ENCODE measurements at regions not wholly inside any gene's neighbourhood (a gene's known extent, or its start where the extent isn't known, plus 50 kb on each side); places are given as distances from the start of the nearest gene placed in this dataset.

DNA sequence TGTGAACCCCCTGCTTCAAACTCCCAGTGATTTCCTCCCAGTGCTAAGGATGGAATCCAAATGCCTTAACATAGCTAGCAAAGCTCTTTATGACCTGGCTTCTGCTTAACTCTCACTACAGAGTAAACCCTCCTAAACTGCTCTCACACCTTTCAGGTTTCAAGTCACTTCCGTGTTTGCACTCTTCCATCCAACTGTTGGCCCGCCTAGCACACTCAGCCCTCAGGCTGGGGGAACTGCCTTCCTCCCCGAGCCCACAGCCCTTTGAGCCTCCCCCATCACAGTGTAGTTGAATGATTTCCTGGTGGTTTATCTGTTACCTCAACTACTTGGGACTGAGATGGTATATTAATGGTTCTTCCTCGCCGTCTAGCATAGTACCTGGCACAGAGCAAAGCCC lies 342.5 kb downstream of the NPIPA8 start:
- Histone ChIP-seq H3K79me2 (ENCODE audit: control insufficient read depth, low read length) (no peaks in the 10 kb centered on the region), H3K9me3 (ENCODE audit: control insufficient read depth, insufficient read depth, low read length) (no peaks in the 10 kb centered on the region), H3K27me3 (ENCODE audit: control insufficient read depth, low read length) (no peaks in the 10 kb centered on the region), H3K4me2 (ENCODE audit: low read length) (no peak overlapping the region), H3K36me3 (ENCODE audit: control insufficient read depth, low read length) (no peaks in the 10 kb centered on the region), H4K20me1 (ENCODE audit: control insufficient read depth, insufficient read depth, low read depth, low read length) (no peaks in the 10 kb centered on the region), H3K27ac (ENCODE audit: low read depth, low read length) (no peak overlapping the region), H3K4me3 (ENCODE audit: low read length) (no peak overlapping the region), H3K4me1 (ENCODE audit: control insufficient read depth, low read length) (no peaks in the 10 kb centered on the region), H3F3A (ENCODE audit: control insufficient read depth, insufficient read depth) (no peaks in the 10 kb centered on the region), H3K9me2 (replicated peaks; ENCODE audit: control insufficient read depth, low read length) (no peaks in the 10 kb centered on the region)
- TF ChIP-seq, protein P1, sequence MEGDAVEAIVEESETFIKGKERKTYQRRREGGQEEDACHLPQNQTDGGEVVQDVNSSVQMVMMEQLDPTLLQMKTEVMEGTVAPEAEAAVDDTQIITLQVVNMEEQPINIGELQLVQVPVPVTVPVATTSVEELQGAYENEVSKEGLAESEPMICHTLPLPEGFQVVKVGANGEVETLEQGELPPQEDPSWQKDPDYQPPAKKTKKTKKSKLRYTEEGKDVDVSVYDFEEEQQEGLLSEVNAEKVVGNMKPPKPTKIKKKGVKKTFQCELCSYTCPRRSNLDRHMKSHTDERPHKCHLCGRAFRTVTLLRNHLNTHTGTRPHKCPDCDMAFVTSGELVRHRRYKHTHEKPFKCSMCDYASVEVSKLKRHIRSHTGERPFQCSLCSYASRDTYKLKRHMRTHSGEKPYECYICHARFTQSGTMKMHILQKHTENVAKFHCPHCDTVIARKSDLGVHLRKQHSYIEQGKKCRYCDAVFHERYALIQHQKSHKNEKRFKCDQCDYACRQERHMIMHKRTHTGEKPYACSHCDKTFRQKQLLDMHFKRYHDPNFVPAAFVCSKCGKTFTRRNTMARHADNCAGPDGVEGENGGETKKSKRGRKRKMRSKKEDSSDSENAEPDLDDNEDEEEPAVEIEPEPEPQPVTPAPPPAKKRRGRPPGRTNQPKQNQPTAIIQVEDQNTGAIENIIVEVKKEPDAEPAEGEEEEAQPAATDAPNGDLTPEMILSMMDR (IDR thresholded peaks at IDR 0.05; ENCODE audit: low read depth, low read length, poor library complexity, severe bottlenecking), result no peak
- TF ChIP-seq EZH2phosphoT487 (IDR thresholded peaks at IDR 0.05; ENCODE audit: borderline replicate concordance, low read length), result no peak

DNA sequence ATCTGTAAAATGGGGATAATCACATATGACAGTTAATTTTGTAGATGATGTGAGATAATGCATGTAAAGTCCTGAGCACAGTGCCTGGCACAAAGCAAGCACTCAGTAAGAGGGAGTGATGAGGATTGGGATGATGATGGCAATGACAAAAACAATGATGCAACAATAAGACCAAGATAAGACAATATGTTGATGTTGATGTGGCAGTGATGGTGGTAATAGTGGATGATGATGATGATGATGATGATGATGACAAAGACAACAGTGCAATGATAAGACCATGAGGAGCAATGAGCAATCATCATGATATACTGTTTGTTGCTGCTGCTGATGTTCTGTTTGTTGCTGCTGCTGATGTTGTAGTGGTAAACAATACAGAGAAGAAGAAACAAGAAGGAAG lies 344.1 kb downstream of the NPIPA8 start:
- H3K9me2 ChIP-seq (replicated peaks; ENCODE audit: control insufficient read depth, low read length), result no peaks in the 10 kb centered on the region
- H3F3A ChIP-seq (ENCODE audit: control insufficient read depth, insufficient read depth), result no peaks in the 10 kb centered on the region
- H3K27ac ChIP-seq (ENCODE audit: low read depth, low read length), result no peak overlapping the region
- no peaks in the 10 kb centered on the region for H3K79me2 ChIP-seq (ENCODE audit: control insufficient read depth, low read length)
- no peaks in the 10 kb centered on the region for H3K4me1 ChIP-seq (ENCODE audit: control insufficient read depth, low read length)
- no peak for TF ChIP-seq EZH2phosphoT487 (IDR thresholded peaks at IDR 0.05; ENCODE audit: borderline replicate concordance, low read length)
- TF ChIP-seq, protein P1 (IDR thresholded peaks at IDR 0.05; ENCODE audit: low read depth, low read length, poor library complexity, severe bottlenecking), result no peak
- H3K4me2 ChIP-seq (ENCODE audit: low read length), result no peak overlapping the region
- no peak overlapping the region for H3K4me3 ChIP-seq (ENCODE audit: low read length)
- no peaks in the 10 kb centered on the region for H3K9me3 ChIP-seq (ENCODE audit: control insufficient read depth, insufficient read depth, low read length)
- no peaks in the 10 kb centered on the region for H4K20me1 ChIP-seq (ENCODE audit: control insufficient read depth, insufficient read depth, low read depth, low read length)
- no peaks in the 10 kb centered on the region for H3K36me3 ChIP-seq (ENCODE audit: control insufficient read depth, low read length)
- no peaks in the 10 kb centered on the region for H3K27me3 ChIP-seq (ENCODE audit: control insufficient read depth, low read length)

DNA sequence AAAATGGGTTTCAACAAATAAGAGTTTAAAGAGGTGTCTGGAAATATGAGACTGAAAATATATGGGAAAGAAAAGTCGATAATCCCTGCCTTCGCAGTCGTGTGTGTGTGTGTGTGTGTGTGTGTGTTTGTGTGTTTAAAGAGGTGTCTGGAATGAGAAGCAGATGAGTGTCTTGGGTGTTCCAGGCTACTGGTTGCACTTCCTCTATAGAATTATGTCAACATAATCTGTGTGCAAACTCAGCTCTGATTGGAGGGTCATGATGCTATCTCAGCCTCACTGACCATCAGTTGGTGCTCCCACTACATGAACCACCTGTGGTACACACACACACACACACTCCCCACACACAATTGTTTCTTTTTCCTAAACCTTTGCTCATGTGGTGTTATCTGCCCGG lies 347.3 kb downstream of the NPIPA8 start:
- Histone ChIP-seq H4K20me1 (ENCODE audit: control insufficient read depth, insufficient read depth, low read depth, low read length) (no peaks in the 10 kb centered on the region), H3K4me2 (ENCODE audit: low read length) (no peak overlapping the region), H3K36me3 (ENCODE audit: control insufficient read depth, low read length) (no peaks in the 10 kb centered on the region), H3K79me2 (ENCODE audit: control insufficient read depth, low read length) (no peaks in the 10 kb centered on the region), H3K27me3 (ENCODE audit: control insufficient read depth, low read length) (no peaks in the 10 kb centered on the region), H3K4me3 (ENCODE audit: low read length) (no peak overlapping the region), H3K9me3 (ENCODE audit: control insufficient read depth, insufficient read depth, low read length) (no peaks in the 10 kb centered on the region), H3K27ac (ENCODE audit: low read depth, low read length) (no peak overlapping the region), H3K4me1 (ENCODE audit: control insufficient read depth, low read length) (no peaks in the 10 kb centered on the region), H3K9me2 (replicated peaks; ENCODE audit: control insufficient read depth, low read length) (no peaks in the 10 kb centered on the region), H3F3A (ENCODE audit: control insufficient read depth, insufficient read depth) (no peaks in the 10 kb centered on the region)
- no peak for TF ChIP-seq EZH2phosphoT487 (IDR thresholded peaks at IDR 0.05; ENCODE audit: borderline replicate concordance, low read length)
- TF ChIP-seq, protein P1 (IDR thresholded peaks at IDR 0.05; ENCODE audit: low read depth, low read length, poor library complexity, severe bottlenecking), result no peak

DNA sequence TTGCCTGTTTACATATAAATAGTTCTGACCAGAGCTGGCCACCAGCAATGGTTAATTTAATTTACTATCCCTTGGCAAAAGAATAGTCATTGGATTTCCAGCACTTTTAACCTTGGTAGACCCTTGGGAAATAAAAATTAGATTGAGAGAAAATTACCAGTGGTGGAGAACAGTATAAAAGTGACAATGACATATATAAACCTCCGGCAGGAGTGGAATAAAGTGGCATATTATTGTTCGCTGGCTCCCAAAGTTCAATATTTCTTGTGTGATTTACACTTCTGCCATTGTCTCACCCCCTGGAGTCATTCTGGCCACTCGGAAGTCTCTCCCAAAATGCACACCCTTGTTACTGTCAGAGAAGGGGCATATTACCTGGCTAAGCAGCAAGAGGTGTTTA lies 347.7 kb downstream of the NPIPA8 start:
- Histone ChIP-seq H3K4me1 (ENCODE audit: control insufficient read depth, low read length) (no peaks in the 10 kb centered on the region), H3K4me2 (ENCODE audit: low read length) (no peak overlapping the region), H3K9me3 (ENCODE audit: control insufficient read depth, insufficient read depth, low read length) (no peaks in the 10 kb centered on the region), H4K20me1 (ENCODE audit: control insufficient read depth, insufficient read depth, low read depth, low read length) (no peaks in the 10 kb centered on the region), H3F3A (ENCODE audit: control insufficient read depth, insufficient read depth) (no peaks in the 10 kb centered on the region), H3K36me3 (ENCODE audit: control insufficient read depth, low read length) (no peaks in the 10 kb centered on the region), H3K9me2 (replicated peaks; ENCODE audit: control insufficient read depth, low read length) (no peaks in the 10 kb centered on the region), H3K27ac (ENCODE audit: low read depth, low read length) (no peak overlapping the region), H3K27me3 (ENCODE audit: control insufficient read depth, low read length) (no peaks in the 10 kb centered on the region), H3K4me3 (ENCODE audit: low read length) (no peak overlapping the region), H3K79me2 (ENCODE audit: control insufficient read depth, low read length) (no peaks in the 10 kb centered on the region)
- no peak for TF ChIP-seq EZH2phosphoT487 (IDR thresholded peaks at IDR 0.05; ENCODE audit: borderline replicate concordance, low read length)
- TF ChIP-seq, protein P1 (IDR thresholded peaks at IDR 0.05; ENCODE audit: low read depth, low read length, poor library complexity, severe bottlenecking), result no peak
